HepG2 (cell line): ENCODE measurements at regions not wholly inside any gene's neighbourhood (a gene's known extent, or its start where the extent isn't known, plus 50 kb on each side); places are given as distances from the start of the nearest gene placed in this dataset.

ENCODE experiments used
- CSRNP2 ChIP-seq: sonication (generic); formaldehyde crosslinking; conservative IDR thresholded peaks from 2 replicates; pipeline ENCODE4 v1.8.0; 2022; ENCODE audit warnings: low read depth, missing genetic modification reagents
- DRAP1 ChIP-seq: IDR thresholded peaks from 2 replicates; pipeline ENCODE4 v1.6.1; 2016; ENCODE audit warnings: missing genetic modification reagents, missing compliant biosample characterization
- FOSL2 ChIP-seq: sonication (generic); formaldehyde crosslinking; IDR thresholded peaks from 2 replicates; pipeline ENCODE4 v1.4.0; 2020; ENCODE audit warnings: missing genetic modification reagents
- GTF3A ChIP-seq: sonication (generic); formaldehyde crosslinking; conservative IDR thresholded peaks from 2 replicates; pipeline ENCODE4 v1.4.0; 2020; ENCODE audit warnings: mild to moderate bottlenecking, missing genetic modification reagents
- HDAC1 ChIP-seq: sonication (generic); formaldehyde crosslinking; IDR thresholded peaks from 2 replicates; pipeline ENCODE4 v1.5.1; 2020; ENCODE audit warnings: mild to moderate bottlenecking, missing genetic modification reagents
- HIC2 ChIP-seq: sonication (generic); formaldehyde crosslinking; IDR thresholded peaks from 2 replicates; pipeline ENCODE4 v1.9.0; 2022; ENCODE audit warnings: low read depth, missing genetic modification reagents
- REL ChIP-seq: sonication (generic); formaldehyde crosslinking; conservative IDR thresholded peaks from 2 replicates; pipeline ENCODE4 v1.8.0; 2022; ENCODE audit warnings: mild to moderate bottlenecking, missing genetic modification reagents, moderate library complexity
- RXRA ChIP-seq: sonication (generic); formaldehyde crosslinking; IDR thresholded peaks from 2 replicates; pipeline ENCODE4 v1.5.1; 2020; ENCODE audit warnings: missing genetic modification reagents
- ZNF644 ChIP-seq: IDR thresholded peaks from 2 replicates; pipeline ENCODE4 v1.6.1; 2016; ENCODE audit warnings: low read depth
- ZNF687 ChIP-seq: sonication (generic); formaldehyde crosslinking; IDR thresholded peaks from 2 replicates; pipeline ENCODE4 v1.5.1; 2020; ENCODE audit warnings: mild to moderate bottlenecking, missing genetic modification reagents, moderate library complexity
- ZSCAN12 ChIP-seq: sonication (generic); formaldehyde crosslinking; IDR thresholded peaks from 2 replicates; pipeline ENCODE4 v1.9.0; 2021; ENCODE audit warnings: mild to moderate bottlenecking, missing genetic modification reagents

GRCh38 chr10:91163869-91164474 is 56.5 kb upstream of the PCGF5 start (continued):
- TF ChIP-seq RXRA (CRISPR knock-in tag) (peak; percentile 39), ZNF644 (CRISPR knock-in tag) (no peak), ZSCAN12 (CRISPR knock-in tag) (0 out of 2 replicates have a peak, but pooled peaks have one; percentile 33), HIC2 (CRISPR knock-in tag) (peak; percentile 48; the same call in 1 of the 2 replicates), CSRNP2 (CRISPR knock-in tag) (peak; percentile 39; the same call in 1 of the 2 replicates), HDAC1 (CRISPR knock-in tag) (peak; percentile 64; the same call in 1 of the 2 replicates), DRAP1 (CRISPR knock-in tag) (0 out of 2 replicates have a peak, but pooled peaks have one; percentile 42), FOSL2 (peak; percentile 99), GTF3A (CRISPR knock-in tag) (0 out of 2 replicates have a peak, but pooled peaks have one; percentile 33), ZNF687 (CRISPR knock-in tag) (peak; percentile 83), REL (CRISPR knock-in tag) (peak; percentile 57; the same call in 1 of the 2 replicates)
